WTC11 (cell line): ENCODE measurements at regions not wholly inside any gene's neighbourhood (a gene's known extent, or its start where the extent isn't known, plus 50 kb on each side); places are given as distances from the start of the nearest gene placed in this dataset.

Experiments used
- ATF3 ChIP-seq: sonication (generic); formaldehyde crosslinking; conservative IDR thresholded peaks from 2 replicates; pipeline ENCODE4 v1.8.1; 2022; ENCODE audit warnings: mild to moderate bottlenecking, missing genetic modification reagents
- CTCF ChIP-seq: fragments of 200-600 bp; IDR thresholded peaks from 2 replicates; pipeline ENCODE4 v1.8.0; 2022; ENCODE audit warnings: antibody characterized with exemption
- ELF4 ChIP-seq: sonication (generic); formaldehyde crosslinking; IDR thresholded peaks from 2 replicates; pipeline ENCODE4 v1.8.1; 2022; ENCODE audit warnings: low read depth, mild to moderate bottlenecking, moderate library complexity, missing genetic modification reagents
- FOXK1 ChIP-seq: sonication (generic); formaldehyde crosslinking; IDR thresholded peaks from 2 replicates; pipeline ENCODE4 v1.8.0; 2022; ENCODE audit warnings: mild to moderate bottlenecking, moderate library complexity, missing genetic modification reagents
- HMGXB4 ChIP-seq: sonication (generic); formaldehyde crosslinking; IDR thresholded peaks from 2 replicates; pipeline ENCODE4 v1.8.1; 2023; ENCODE audit warnings: mild to moderate bottlenecking, moderate library complexity, missing genetic modification reagents
- MLX ChIP-seq: sonication (generic); formaldehyde crosslinking; IDR thresholded peaks from 2 replicates; pipeline ENCODE4 v1.8.1; 2023; ENCODE audit warnings: mild to moderate bottlenecking, missing genetic modification reagents, moderate library complexity
- USF2 ChIP-seq: sonication (generic); formaldehyde crosslinking; IDR thresholded peaks from 2 replicates; pipeline ENCODE4 v1.8.1; 2023; ENCODE audit warnings: mild to moderate bottlenecking, missing genetic modification reagents, moderate library complexity
- ZBTB43 ChIP-seq: sonication (generic); formaldehyde crosslinking; IDR thresholded peaks from 2 replicates; pipeline ENCODE4 v1.8.1; 2023; ENCODE audit warnings: mild to moderate bottlenecking, missing genetic modification reagents
- ZNF138 ChIP-seq: sonication (generic); formaldehyde crosslinking; conservative IDR thresholded peaks from 2 replicates; pipeline ENCODE4 v1.8.1; 2022; ENCODE audit warnings: mild to moderate bottlenecking, moderate library complexity, missing genetic modification reagents

GRCh38 chr10:123325663-123326190 is 171.5 kb downstream of the BUB3 start:
- TF ChIP-seq CTCF (no peak), ELF4 (CRISPR knock-in tag) (no peak), USF2 (no peak), ZBTB43 (CRISPR knock-in tag) (no peak), FOXK1 (no peak), MLX (CRISPR knock-in tag) (no peak), HMGXB4 (CRISPR knock-in tag) (no peak), ZNF138 (no peak), ATF3 (CRISPR knock-in tag) (no peak)
